HL-60 (cell line): ENCODE measurements at regions not wholly inside any gene's neighbourhood (a gene's known extent, or its start where the extent isn't known, plus 50 kb on each side); places are given as distances from the start of the nearest gene placed in this dataset.

Experiments used
- DNase-seq, 2 experiments: peaks; one replicate each; pipeline ENCODE4 v3.0.0-alpha.2; 2010 to 2020; ENCODE audit warnings: low read depth in 1 of 2, low spot score in 1 of 2
- H3K27ac ChIP-seq: fragments of 250-450 bp; sonication (Bioruptor Pico); replicated peaks from 2 replicates; pipeline ENCODE4 v1.5.1; 2020; ENCODE audit warnings: mild to moderate bottlenecking, moderate library complexity
- H3K27me3 ChIP-seq: fragments of 250-450 bp; sonication (Bioruptor Pico); 2 replicates; pipeline ENCODE4 v1.5.1; 2021; ENCODE audit warnings: mild to moderate bottlenecking, moderate library complexity; ENCODE audit not compliant: insufficient read depth, poor library complexity, severe bottlenecking
- H3K4me3 ChIP-seq: replicated peaks from 2 replicates; pipeline ENCODE4 v1.5.1; 2011; ENCODE audit warnings: mild to moderate bottlenecking, control low read depth, low read length; ENCODE audit not compliant: insufficient read depth
- GABPA ChIP-seq: IDR thresholded peaks from 2 replicates; pipeline ENCODE4 v1.6.1; 2012; ENCODE audit warnings: low read depth
- POLR2AphosphoS5 ChIP-seq: IDR thresholded peaks from 2 replicates; pipeline ENCODE4 v1.6.1; 2012; ENCODE audit warnings: low read depth
- SPI1 ChIP-seq: IDR thresholded peaks from 2 replicates; pipeline ENCODE4 v1.6.1; 2012; ENCODE audit warnings: low read depth, mild to moderate bottlenecking, borderline replicate concordance
- TF ChIP-seq, protein P1 (sequence below): IDR thresholded peaks from one replicate; pipeline ENCODE4 v1.5.1; 2011; ENCODE audit warnings: low read length, control low read depth, inconsistent platforms; ENCODE audit not compliant: insufficient read depth
- TF ChIP-seq, protein P2 (sequence below): IDR thresholded peaks from 2 replicates; pipeline ENCODE4 v1.6.1; 2012; ENCODE audit warnings: low read depth; ENCODE audit not compliant: insufficient replicate concordance

DNA sequence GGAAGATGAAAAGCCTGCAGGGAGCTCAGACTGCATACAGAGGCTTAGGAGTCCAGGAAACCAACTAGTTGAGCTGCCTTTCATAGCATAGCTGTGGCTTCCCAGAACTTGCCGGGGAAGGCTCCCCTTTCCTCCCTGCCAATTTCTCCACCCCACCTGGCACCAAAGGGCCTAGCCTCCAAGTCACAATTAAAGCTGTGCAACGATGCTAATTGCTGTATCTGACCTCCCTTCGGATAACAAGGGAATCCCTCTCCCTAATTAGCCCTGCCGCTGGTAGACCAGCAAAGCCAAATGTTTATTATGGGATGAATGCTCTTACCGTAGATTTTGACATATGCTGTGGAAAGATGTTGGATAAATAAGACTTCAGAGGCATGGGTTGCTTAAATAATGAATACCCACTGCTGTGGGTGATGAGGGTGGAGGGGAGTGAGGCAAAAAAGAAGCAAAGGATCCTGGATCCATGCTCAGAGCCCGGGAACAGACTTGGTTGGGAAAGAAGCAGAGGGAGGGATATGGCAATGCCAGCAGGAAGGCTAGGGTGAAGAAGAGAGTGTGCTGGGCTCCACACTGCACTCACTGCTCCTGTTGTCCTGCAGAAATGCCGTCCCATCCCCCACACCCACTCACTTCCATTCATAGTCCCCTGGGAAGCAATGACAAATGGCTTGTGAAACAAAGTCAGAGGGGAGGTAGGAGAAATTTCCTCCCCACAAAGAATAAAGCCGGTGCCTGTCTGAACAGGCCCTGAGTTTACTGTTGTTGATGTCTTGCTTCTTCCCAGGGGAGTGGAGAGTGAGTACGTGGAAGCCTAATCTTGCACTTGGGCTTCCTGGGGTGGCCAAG lies 608.1 kb upstream of the CADM1 start:
- no peaks in the 10 kb centered on the region for H3K27me3 ChIP-seq
- H3K4me3 ChIP-seq = no peak overlapping the region
- H3K27ac ChIP-seq = no peak overlapping the region
- no peak for DNase-seq
- no peak for TF ChIP-seq GABPA
- TF ChIP-seq SPI1 = no peak
- no peak for TF ChIP-seq POLR2AphosphoS5
- TF ChIP-seq, protein P1, sequence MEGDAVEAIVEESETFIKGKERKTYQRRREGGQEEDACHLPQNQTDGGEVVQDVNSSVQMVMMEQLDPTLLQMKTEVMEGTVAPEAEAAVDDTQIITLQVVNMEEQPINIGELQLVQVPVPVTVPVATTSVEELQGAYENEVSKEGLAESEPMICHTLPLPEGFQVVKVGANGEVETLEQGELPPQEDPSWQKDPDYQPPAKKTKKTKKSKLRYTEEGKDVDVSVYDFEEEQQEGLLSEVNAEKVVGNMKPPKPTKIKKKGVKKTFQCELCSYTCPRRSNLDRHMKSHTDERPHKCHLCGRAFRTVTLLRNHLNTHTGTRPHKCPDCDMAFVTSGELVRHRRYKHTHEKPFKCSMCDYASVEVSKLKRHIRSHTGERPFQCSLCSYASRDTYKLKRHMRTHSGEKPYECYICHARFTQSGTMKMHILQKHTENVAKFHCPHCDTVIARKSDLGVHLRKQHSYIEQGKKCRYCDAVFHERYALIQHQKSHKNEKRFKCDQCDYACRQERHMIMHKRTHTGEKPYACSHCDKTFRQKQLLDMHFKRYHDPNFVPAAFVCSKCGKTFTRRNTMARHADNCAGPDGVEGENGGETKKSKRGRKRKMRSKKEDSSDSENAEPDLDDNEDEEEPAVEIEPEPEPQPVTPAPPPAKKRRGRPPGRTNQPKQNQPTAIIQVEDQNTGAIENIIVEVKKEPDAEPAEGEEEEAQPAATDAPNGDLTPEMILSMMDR = no peak
- TF ChIP-seq, protein P2, sequence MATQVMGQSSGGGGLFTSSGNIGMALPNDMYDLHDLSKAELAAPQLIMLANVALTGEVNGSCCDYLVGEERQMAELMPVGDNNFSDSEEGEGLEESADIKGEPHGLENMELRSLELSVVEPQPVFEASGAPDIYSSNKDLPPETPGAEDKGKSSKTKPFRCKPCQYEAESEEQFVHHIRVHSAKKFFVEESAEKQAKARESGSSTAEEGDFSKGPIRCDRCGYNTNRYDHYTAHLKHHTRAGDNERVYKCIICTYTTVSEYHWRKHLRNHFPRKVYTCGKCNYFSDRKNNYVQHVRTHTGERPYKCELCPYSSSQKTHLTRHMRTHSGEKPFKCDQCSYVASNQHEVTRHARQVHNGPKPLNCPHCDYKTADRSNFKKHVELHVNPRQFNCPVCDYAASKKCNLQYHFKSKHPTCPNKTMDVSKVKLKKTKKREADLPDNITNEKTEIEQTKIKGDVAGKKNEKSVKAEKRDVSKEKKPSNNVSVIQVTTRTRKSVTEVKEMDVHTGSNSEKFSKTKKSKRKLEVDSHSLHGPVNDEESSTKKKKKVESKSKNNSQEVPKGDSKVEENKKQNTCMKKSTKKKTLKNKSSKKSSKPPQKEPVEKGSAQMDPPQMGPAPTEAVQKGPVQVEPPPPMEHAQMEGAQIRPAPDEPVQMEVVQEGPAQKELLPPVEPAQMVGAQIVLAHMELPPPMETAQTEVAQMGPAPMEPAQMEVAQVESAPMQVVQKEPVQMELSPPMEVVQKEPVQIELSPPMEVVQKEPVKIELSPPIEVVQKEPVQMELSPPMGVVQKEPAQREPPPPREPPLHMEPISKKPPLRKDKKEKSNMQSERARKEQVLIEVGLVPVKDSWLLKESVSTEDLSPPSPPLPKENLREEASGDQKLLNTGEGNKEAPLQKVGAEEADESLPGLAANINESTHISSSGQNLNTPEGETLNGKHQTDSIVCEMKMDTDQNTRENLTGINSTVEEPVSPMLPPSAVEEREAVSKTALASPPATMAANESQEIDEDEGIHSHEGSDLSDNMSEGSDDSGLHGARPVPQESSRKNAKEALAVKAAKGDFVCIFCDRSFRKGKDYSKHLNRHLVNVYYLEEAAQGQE = no peak

DNA sequence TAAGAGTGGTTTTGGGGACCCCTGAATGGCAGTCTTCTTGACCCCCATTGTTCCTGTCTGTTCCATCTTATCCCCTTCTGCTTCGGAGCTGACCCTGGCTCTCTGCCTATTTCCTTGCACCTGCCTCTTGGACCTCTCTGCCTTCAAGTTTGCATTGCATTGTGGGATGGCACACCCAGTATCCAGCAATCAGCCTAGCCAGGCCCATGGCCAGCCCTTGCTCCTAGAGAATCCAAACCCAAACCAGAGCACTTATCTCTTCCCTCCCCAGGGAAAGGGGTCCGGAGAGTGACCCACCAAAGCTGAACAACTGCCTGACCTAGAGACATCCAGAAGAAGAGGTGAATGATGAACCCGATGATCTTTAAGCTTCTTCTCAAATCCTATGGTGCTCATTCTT lies 607.3 kb upstream of the CADM1 start:
- TF ChIP-seq, protein P1 = no peak
- TF ChIP-seq GABPA (no peak), SPI1 (no peak), POLR2AphosphoS5 (no peak)
- TF ChIP-seq, protein P2 = no peak
- H3K4me3 ChIP-seq = no peak overlapping the region
- H3K27ac ChIP-seq = no peak overlapping the region
- no peaks in the 10 kb centered on the region for H3K27me3 ChIP-seq
- no peak for DNase-seq

DNA sequence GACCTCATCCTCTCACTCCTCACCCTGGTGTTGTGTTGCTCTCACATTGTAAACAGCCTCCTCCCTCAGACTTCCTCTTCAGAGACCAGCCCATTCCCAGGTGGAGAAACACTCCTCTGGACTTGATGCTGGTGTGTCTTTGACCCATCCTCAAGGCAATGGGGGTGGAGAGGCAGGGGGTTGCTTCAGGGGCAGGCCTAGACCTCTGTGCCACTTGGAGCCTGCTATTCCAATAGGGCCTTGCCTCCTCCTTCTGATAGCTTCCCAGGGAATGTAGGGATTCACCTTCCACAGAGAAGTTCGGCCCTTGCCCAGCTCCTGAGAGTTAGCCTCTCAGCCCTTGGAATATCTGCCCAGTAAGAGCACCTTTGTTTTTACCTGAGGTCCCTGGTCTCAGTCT lies 606.6 kb upstream of the CADM1 start:
- no peak overlapping the region for H3K27ac ChIP-seq
- no peak for TF ChIP-seq SPI1
- TF ChIP-seq GABPA = no peak
- TF ChIP-seq, protein P1 = no peak
- TF ChIP-seq POLR2AphosphoS5 = no peak
- TF ChIP-seq, protein P2 = no peak
- no peak for DNase-seq
- H3K4me3 ChIP-seq = no peak overlapping the region
- H3K27me3 ChIP-seq = no peaks in the 10 kb centered on the region
